Left cardiac atrium (tissue), 4 donors: ENCODE measurements at regions not wholly inside any gene's neighbourhood (a gene's known extent, or its start where the extent isn't known, plus 50 kb on each side); places are given as distances from the start of the nearest gene placed in this dataset.
A peak's percentile ranks its signal among the peaks of the same experiment; 100 is the strongest.
"Not testable (repeated sequence)": the region's sequence is repeated elsewhere in the genome, so short reads cannot be mapped to it uniquely, and the experiment has no call there.

ENCODE experiments used
- ATAC-seq, 2 donors: fragments of 200-7000 bp; cut with Tn5 transposase; one replicate each; pipeline ENCODE4 v1.9.1; 2020; ENCODE audit warnings: mild to moderate bottlenecking in 2 of 2, moderate library complexity in 2 of 2
- DNase-seq: peaks from one replicate; pipeline ENCODE4 v3.0.0-alpha.2; 2020
- intact Hi-C, 2 donors: fragments of 100-400 bp; cut with DNase I; formaldehyde crosslinking; loops; one replicate each; pipeline versions ENCODE4 v1.14.1 to v1.15.1; 2022 to 2023
- donor health status: DM: no; HTN: yes; CAD: no.
- donor health status: DM: no; HTN: yes; CAD: no; lungs with severe emphysema.
- donor health status: DM: yes; HTN: yes; CAD: no.
- donor health status: Dilated cardiomyopathy.

- no peak for DNase-seq
- intact Hi-C loops, result no loop called here
- peak in 1 of 2 donors; percentile 64 for ATAC-seq
These were observed 53.3 kb downstream of the OLFML3 start for GRCh38 chr1:114032271-114033215.

DNA sequence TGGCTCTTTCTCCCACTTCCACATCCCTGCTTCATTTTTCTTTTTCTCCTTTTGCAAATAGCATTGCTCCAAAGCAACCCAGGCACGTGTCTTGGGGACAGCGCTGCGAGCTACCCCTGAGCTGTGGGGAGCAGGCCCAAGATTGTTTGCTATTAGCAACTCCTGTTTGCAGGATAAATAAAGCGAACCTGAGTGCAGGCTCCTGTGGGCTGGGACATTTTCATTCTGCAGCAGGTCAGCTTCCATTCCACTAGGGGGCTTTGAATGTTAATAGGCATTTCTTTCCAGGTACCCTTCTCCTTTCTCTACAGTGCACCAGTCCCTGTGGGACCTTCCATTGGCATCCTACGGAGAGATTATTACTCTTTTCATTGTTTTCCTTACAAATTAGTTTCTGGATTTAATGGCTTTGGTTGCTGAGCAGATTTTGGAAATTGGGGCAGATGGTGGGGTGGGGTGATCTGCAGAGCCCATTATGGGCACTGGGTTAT, 54.0 kb downstream of the OLFML3 start:
- DNase-seq (no peak), ATAC-seq (peak in 1 of 2 donors; percentile 22)
- intact Hi-C loops, result no loop called here

DNA sequence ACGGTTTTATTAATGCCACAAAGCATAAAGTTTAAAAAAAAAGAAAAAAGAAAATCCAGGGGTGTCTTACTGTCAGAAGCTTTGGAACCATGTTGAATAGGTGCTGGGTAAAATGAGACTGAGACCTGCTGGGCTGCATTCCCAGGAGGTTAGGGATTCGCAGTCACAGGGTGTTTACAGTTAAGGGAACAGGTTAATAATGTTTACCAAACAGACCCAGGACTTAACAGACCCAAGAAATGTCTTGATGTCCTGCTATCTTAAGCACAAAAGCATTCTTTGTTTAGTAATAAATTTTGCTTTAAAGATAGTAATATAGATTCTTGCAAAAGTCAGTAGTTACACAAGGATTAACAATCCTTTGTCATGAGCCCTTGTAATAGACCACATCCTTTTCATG, 54.7 kb downstream of the OLFML3 start:
- intact Hi-C loops, result no loop called here
- ATAC-seq (no peak), DNase-seq (no peak)

- ATAC-seq, result no peak
- DNase-seq, result no peak
- intact Hi-C loops, result no loop called here
These were observed 55.5 kb downstream of the OLFML3 start for GRCh38 chr1:114034567-114035303.

DNA sequence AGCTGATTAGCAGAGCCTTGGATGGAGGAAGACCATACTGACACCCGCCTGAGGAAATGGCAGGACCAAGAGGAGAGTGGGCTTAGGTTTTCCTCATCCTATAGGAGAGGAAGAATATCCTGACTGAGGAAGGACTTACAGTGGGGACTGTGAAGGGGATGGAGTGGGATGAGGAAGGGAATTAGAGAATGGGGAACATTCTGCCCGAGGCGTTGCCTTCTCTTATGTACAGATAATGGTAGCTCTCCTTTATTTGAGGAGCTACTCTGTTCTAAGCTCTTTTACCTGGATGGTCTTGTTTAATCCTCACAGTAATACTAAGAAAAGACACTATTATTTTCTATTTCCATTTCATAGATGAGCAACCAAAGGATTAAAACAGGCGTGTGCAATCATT, 56.0 kb downstream of the OLFML3 start:
- ATAC-seq (no peak), DNase-seq (no peak)
- intact Hi-C loops, result no loop called here

DNA sequence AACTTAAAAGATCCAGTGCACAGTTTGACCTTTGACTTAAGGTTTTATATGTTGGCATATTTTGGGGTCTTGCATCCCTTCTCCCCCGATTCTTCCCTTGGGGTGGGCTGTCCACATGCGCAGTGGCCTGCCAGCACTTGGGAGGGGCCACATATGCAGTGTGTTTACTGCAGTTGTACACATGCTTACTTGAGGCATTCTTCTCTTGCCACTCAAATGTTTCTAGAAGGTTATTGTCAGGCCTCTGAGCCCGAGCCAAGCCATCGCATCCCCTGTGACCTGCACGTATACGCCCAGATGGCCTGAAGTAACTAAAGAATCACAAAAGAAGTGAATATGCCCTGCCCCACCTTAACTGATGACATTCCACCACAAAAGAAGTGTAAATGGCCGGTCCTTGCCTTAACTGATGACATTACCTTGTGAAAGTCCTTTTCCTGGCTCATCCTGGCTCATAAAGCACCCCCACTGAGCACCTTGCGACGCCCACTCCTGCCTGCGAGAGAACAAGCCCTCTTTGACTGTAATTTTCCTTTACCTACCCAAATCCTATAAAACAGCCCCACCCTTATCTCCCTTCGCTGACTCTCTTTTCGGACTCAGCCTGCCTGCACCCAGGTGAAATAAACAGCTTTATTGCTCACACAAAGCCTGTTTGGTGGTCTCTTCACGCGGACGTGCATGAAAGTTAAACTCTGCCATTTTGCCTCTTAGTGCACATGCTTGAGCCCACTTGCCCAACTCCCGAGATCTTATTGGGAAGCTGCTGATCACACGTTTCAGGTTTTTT, 57.8 kb downstream of the OLFML3 start:
- intact Hi-C loops, DNase-seq, ATAC-seq: not testable (repeated sequence)

- intact Hi-C loops, result no loop called here
- no peak for ATAC-seq
- DNase-seq, result no peak
These were observed 58.3 kb downstream of the OLFML3 start for GRCh38 chr1:114037631-114037890.

GRCh38 chr1:114037962-114038816, 58.9 kb downstream of the OLFML3 start:
- intact Hi-C loops, result no loop called here
- DNase-seq (no peak), ATAC-seq (no peak)
